Upper lobe of right lung (tissue), 1 donor: ENCODE measurements at regions not wholly inside any gene's neighbourhood (a gene's known extent, or its start where the extent isn't known, plus 50 kb on each side); places are given as distances from the start of the nearest gene placed in this dataset.
"Not testable (repeated sequence)": the region's sequence is repeated elsewhere in the genome, so short reads cannot be mapped to it uniquely, and the experiment has no call there.

Experiments used
- ATAC-seq: fragments of 200-7000 bp; cut with Tn5 transposase; one replicate; pipeline ENCODE4 v1.9.1; 2020; ENCODE audit warnings: mild to moderate bottlenecking, moderate library complexity
- DNase-seq: peaks from one replicate; pipeline ENCODE4 v3.0.0-alpha.2; 2020
- H3K27ac ChIP-seq: fragments of 200-600 bp; one replicate; pipeline ENCODE4 v1.8.0; 2022
- H3K27me3 ChIP-seq: fragments of 200-600 bp; one replicate; pipeline ENCODE4 v1.8.0; 2022; ENCODE audit warnings: mild to moderate bottlenecking
- H3K36me3 ChIP-seq: fragments of 200-600 bp; one replicate; pipeline ENCODE4 v1.8.0; 2022
- H3K4me1 ChIP-seq: fragments of 200-600 bp; one replicate; pipeline ENCODE4 v1.8.0; 2022
- H3K4me3 ChIP-seq: fragments of 200-600 bp; one replicate; pipeline ENCODE4 v1.8.0; 2022; ENCODE audit warnings: mild to moderate bottlenecking
- H3K9me3 ChIP-seq: fragments of 200-600 bp; one replicate; pipeline ENCODE4 v1.8.0; 2022
- CTCF ChIP-seq: fragments of 200-600 bp; IDR thresholded peaks from one replicate; pipeline ENCODE4 v1.8.0; 2022; ENCODE audit warnings: antibody characterized with exemption
- intact Hi-C: fragments of 100-400 bp; cut with DNase I; formaldehyde crosslinking; loops from one replicate; pipeline ENCODE4 v1.11.0; 2022
- donor health status: DM: no; HTN: yes; CAD: no; lungs with severe emphysema.

DNA sequence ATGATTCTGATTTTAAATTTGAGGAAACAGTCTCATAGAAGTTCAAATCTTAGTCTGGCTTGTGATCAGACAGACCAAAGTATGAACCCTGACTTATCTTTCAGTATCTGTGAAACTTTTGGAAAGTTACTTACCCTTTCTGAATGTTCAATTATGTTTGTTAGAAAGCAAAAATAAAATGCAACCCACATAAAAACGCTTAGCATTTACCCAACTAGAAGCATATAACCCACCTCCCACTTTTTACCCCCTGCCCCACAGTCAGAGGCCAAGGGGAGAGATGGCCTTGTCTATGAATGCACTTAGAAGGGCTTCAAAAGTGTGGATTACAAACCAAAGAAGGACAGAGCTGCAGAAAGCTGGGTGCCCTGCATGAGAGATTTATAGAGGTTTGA lies 248.2 kb downstream of the SPATA31A6 start:
- ATAC-seq, H3K27me3 ChIP-seq, DNase-seq, intact Hi-C loops, H3K9me3 ChIP-seq, H3K36me3 ChIP-seq, H3K27ac ChIP-seq, H3K4me1 ChIP-seq, H3K4me3 ChIP-seq: not testable (repeated sequence)

DNA sequence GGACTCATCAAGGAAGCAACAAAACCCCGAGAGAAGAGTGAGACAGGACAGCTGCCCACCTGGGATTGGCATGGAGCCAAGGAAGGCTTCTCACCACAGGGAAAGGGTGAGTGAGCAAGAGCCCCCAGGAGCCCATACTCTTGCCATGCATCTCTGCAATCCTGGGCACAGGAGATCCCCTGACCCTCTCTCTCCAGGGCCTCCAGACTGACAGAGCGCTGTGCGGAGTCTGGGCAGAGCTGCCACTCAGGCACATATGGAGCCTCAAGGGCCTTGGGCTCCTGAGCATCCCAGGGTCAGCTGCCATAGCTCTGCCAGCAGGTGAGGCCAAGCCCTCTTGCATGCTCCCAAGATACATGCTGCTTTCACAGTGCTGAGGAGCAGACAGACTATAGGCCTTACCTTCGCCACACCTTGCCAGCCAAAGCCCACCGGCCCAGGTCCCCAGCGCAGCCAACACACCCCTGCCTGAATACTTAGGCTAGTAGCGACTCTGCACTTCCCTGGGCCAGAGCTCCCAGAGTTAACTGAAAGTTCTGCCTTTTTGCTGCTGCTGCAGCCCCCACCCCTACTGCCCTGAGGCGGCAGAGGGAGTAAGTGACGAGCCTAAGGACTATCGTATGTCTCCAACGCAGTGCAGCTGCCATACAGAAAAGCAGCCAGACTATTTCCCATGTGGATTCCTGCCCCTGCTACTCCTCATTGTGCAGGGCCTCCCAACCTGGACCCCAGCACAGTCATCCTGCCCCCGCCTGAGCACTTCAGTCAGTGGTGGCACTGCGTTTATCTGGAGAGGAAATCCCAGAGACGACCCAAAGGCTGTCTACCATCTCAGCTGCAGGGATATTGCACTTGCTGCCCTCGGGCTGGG lies 251.6 kb downstream of the SPATA31A6 start:
- ATAC-seq: peak; percentile 38
- H3K27ac ChIP-seq, DNase-seq, H3K36me3 ChIP-seq, H3K4me3 ChIP-seq, H3K27me3 ChIP-seq, intact Hi-C loops, H3K4me1 ChIP-seq, H3K9me3 ChIP-seq: not testable (repeated sequence)

- H3K4me3 ChIP-seq, intact Hi-C loops, DNase-seq, H3K27ac ChIP-seq, H3K9me3 ChIP-seq, H3K4me1 ChIP-seq, H3K27me3 ChIP-seq, H3K36me3 ChIP-seq: not testable (repeated sequence)
- ATAC-seq: peak; percentile 50
These were observed 252.4 kb downstream of the SPATA31A6 start for GRCh38 chr9:42435715-42436342.

DNA sequence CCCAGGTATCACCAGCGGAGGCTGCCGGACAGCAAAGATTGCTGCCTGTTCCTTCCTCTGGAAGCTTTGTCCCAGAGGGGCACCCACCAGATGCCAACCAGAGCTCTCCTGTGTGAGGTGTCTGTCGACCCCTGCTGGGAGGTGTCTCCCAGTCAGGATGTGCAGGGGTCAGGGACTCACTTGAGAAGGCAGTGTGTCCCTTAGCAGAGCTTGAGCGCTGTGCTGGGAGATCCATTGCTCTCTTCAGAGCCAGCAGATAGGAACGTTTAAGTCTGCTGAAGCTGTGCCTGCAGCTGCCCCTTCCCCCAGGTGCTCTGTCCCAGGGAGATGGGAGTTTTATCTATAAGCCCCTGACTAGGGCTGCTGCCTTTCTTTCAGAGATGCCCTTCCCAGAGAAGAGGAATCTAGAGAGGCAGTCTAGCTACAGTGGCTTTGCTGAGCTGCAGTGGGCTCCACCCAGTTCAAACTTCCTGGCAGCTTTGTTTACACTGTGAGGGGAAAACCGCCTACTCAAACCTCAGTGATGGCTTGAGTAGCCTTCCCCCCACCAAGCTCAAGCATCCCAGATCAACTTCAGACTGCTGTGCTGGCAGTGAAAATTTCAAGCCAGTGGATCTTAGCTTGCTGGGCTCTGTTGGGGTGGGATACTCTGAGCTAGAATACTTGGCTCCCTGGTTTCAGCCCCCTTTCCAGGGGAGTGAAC lies 253.7 kb downstream of the SPATA31A6 start:
- H3K27me3 ChIP-seq, H3K9me3 ChIP-seq, H3K27ac ChIP-seq, ATAC-seq, DNase-seq, H3K36me3 ChIP-seq, H3K4me3 ChIP-seq, H3K4me1 ChIP-seq, intact Hi-C loops: not testable (repeated sequence)

DNA sequence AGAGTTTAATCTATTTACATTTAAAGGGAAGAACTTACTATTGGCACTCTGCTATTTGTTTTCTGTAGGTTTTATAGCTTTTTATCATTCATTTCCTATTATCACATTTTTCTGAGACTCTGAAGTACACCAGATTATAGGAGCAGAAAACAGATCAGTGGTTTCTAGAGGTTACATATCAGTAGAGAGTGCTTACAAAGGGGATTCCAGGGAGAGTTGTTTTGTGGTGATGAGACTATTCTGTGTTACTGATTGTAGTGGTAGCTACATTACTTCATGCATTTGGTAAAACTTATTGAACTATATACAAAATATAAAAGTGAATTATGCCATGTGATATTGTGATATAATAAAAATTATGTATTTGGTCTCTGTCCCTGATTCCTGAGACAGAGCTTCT lies 259.2 kb downstream of the SPATA31A6 start:
- DNase-seq, ATAC-seq, H3K27ac ChIP-seq, H3K36me3 ChIP-seq, H3K4me3 ChIP-seq, H3K9me3 ChIP-seq, H3K27me3 ChIP-seq, H3K4me1 ChIP-seq, intact Hi-C loops: not testable (repeated sequence)

GRCh38 chr9:42443414-42443813 lies 260.0 kb downstream of the SPATA31A6 start:
- H3K4me3 ChIP-seq, H3K27me3 ChIP-seq, H3K9me3 ChIP-seq, H3K36me3 ChIP-seq, H3K4me1 ChIP-seq, H3K27ac ChIP-seq, DNase-seq, intact Hi-C loops, ATAC-seq: not testable (repeated sequence)

DNA sequence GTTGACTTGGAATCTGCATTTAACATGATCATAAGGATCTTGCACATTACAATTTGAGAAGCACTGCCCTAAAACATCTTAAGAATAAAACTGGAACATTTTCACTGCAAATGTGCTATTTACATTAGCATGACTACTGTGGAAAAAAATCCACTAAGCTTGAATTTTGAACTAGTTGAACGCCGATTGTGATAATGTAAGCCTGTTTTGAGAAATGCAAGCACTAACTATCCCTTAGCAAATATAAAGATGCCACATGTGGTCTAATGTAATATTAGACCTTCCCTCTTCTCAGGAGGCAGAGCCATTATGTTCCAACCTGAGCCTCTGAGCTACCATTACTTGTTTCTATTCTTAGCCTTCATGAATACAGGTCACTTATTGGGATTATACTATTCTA lies 278.0 kb downstream of the SPATA31A6 start:
- DNase-seq, H3K27ac ChIP-seq, H3K4me3 ChIP-seq, ATAC-seq, H3K36me3 ChIP-seq, intact Hi-C loops, H3K9me3 ChIP-seq, H3K27me3 ChIP-seq, H3K4me1 ChIP-seq: not testable (repeated sequence)

DNA sequence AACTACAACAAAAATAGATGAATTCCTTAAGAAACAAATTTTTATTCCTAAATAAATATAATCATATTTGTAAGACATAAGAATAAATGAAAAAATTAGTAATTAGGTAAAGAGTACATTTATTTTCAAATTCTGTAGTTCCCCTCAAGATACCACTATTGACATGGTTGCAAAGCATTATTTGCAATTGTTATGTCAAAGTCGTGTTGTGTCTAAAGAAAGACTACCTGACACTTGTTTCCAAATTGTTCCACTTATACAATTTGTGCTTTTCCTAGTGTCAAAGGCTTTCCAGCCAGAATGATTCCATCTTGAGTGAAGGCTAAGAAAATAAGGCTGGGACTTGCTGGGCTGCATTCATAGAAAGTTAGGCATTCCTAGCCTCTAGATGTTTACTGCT lies 278.4 kb downstream of the SPATA31A6 start:
- H3K4me3 ChIP-seq, DNase-seq, H3K36me3 ChIP-seq, H3K4me1 ChIP-seq, H3K9me3 ChIP-seq, intact Hi-C loops, H3K27ac ChIP-seq, ATAC-seq, H3K27me3 ChIP-seq: not testable (repeated sequence)

- H3K4me1 ChIP-seq, H3K4me3 ChIP-seq, H3K27me3 ChIP-seq, intact Hi-C loops, H3K9me3 ChIP-seq, H3K36me3 ChIP-seq, ATAC-seq, H3K27ac ChIP-seq, DNase-seq: not testable (repeated sequence)
These were observed 280.5 kb downstream of the SPATA31A6 start for GRCh38 chr9:42463981-42464380.

DNA sequence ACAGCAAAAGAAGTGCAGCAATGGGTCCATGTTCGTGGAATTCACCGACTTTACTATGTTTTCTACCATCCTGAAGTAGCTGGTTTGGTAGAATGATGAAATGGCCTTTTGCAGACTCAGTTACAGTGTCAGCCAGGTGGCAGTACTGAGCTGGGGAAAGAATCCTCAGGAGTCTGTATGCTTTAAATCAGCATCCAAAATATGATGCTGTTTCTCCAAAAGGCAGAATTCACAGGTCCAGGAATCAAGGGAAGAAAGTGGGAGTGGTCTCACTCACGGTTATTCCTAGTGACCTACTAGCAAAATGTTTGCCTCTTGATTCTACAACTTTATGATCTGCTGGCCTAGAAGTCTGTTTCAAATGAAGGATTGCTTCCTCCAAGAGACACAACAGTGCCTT lies 287.1 kb downstream of the SPATA31A6 start:
- H3K4me1 ChIP-seq, H3K9me3 ChIP-seq, H3K36me3 ChIP-seq, H3K4me3 ChIP-seq, ATAC-seq, H3K27ac ChIP-seq, DNase-seq, intact Hi-C loops, H3K27me3 ChIP-seq: not testable (repeated sequence)
- TF ChIP-seq CTCF: peak; percentile 43

DNA sequence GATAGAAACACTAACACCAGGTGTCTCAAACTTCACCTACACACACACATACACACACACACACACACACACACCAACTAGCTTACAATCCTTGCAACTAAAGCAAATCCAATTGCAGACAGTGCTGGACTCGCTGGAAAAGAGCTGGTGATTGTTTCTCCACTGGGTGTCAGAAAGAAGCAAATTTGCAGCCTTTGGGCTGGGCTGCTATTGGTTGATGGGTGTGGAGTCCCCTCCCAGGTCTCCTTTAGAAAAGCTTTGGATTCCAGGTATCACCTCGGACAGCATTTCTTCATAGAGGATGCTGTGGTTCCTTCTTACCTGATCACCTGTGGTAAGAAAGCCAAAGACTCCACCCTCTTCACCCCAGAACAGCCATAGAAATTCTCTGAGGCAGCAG lies 307.5 kb downstream of the SPATA31A6 start:
- H3K36me3 ChIP-seq, H3K9me3 ChIP-seq, ATAC-seq, H3K27ac ChIP-seq, intact Hi-C loops, H3K4me3 ChIP-seq, H3K4me1 ChIP-seq, DNase-seq, H3K27me3 ChIP-seq: not testable (repeated sequence)

DNA sequence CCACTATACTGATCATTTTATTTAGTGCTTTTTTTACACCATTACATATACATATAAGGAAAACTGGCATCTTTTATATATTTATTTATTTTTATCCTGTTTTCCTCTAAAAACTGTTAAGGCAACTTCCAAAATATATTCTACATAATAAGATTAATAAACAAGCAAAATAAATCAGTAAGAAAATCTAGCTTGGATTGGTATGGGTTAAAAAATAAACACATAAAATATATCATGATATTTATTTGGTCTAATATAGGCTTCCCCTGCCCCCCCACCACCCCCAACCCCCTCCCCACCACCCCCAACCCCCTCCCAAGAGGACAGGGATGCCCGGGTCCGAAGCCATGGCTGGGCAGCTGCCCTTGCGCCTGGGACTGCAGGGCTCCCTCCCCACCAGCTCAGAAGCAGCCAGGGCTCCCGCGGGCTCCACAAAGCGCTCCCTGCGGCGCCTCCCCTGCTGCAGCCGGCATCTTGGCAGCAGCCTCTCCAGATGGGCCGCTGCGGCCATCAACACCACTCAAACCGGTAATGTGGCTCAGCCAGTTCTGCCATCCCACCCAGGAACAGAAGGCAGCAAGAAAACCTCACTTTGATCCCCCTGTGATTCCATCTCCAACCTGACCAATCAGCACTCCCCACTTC lies 319.3 kb downstream of the SPATA31A6 start:
- DNase-seq, H3K4me3 ChIP-seq, intact Hi-C loops, H3K4me1 ChIP-seq, H3K9me3 ChIP-seq, H3K27me3 ChIP-seq, ATAC-seq, H3K27ac ChIP-seq, H3K36me3 ChIP-seq: not testable (repeated sequence)

GRCh38 chr9:42508111-42508510 lies 324.7 kb downstream of the SPATA31A6 start:
- H3K9me3 ChIP-seq, H3K4me3 ChIP-seq, H3K27me3 ChIP-seq, H3K4me1 ChIP-seq, DNase-seq, ATAC-seq, intact Hi-C loops, H3K36me3 ChIP-seq, H3K27ac ChIP-seq: not testable (repeated sequence)
